Gastroesophageal sphincter (tissue), 4 donors: ENCODE measurements at regions not wholly inside any gene's neighbourhood (a gene's known extent, or its start where the extent isn't known, plus 50 kb on each side); places are given as distances from the start of the nearest gene placed in this dataset.

ENCODE experiments used
- ATAC-seq: fragments of 150-250 bp; one replicate; pipeline ENCODE4 v1.9.1; 2016; ENCODE audit warnings: mild to moderate bottlenecking, moderate library complexity
- H3K27ac ChIP-seq, 4 donors: fragments of 200-600 bp; sonication (generic) in 3 of 4; 1 replicate in 3 of 4; 2 replicates in 1 of 4; pipeline ENCODE4 v1.5.1; 2016 to 2019
- H3K27me3 ChIP-seq: fragments of 200-600 bp; sonication (generic); one replicate; pipeline ENCODE4 v1.5.1; 2019
- H3K36me3 ChIP-seq, 2 donors: fragments of 200-600 bp; sonication (generic); one replicate each; pipeline ENCODE4 v1.5.1; 2019; ENCODE audit warnings: control low read depth in 1 of 2
- H3K4me1 ChIP-seq, 3 donors: fragments of 200-600 bp; sonication (generic); 1 replicate in 2 of 3; 2 replicates in 1 of 3; pipeline ENCODE4 v1.5.1; 2016 to 2019; ENCODE audit warnings: control low read depth in 2 of 3
- H3K4me3 ChIP-seq, 2 donors: fragments of 200-600 bp; sonication (generic); one replicate each; pipeline ENCODE4 v1.5.1; 2019; ENCODE audit warnings: mild to moderate bottlenecking in 1 of 2, moderate library complexity in 1 of 2
- H3K9me3 ChIP-seq, 3 donors: fragments of 200-600 bp; sonication (generic); one replicate each; pipeline ENCODE4 v1.5.1; 2017 to 2019; ENCODE audit warnings: control low read depth in 2 of 3
- EP300 ChIP-seq: sonication (generic); formaldehyde crosslinking; IDR thresholded peaks from one replicate; pipeline ENCODE4 v1.6.1; 2017; ENCODE audit warnings: antibody characterized with exemption, mild to moderate bottlenecking
- POLR2A ChIP-seq, 2 donors: fragments of 450-650 bp; IDR thresholded peaks; one replicate each; pipeline ENCODE4 v1.6.1; 2017; ENCODE audit warnings: antibody characterized with exemption in 2 of 2, mild to moderate bottlenecking in 2 of 2, moderate library complexity in 1 of 2
- POLR2AphosphoS5 ChIP-seq: sonication (generic); formaldehyde crosslinking; IDR thresholded peaks from one replicate; pipeline ENCODE4 v1.6.1; 2017; ENCODE audit warnings: antibody characterized with exemption
- WGBS, 2 donors: methylation state at CpG; one replicate each; pipeline ENCODE4 v1.1.5; 2018; ENCODE audit warnings: low coverage in 1 of 2; 5-methylcytosine and 5-hydroxymethylcytosine counted together
- TF ChIP-seq, protein P1 (sequence below), 4 experiments: fragments of 200-600 bp in 2 of 4; fragments of 450-650 bp in 2 of 4; sonication (generic) in 1 of 4; IDR thresholded peaks; one replicate each; pipeline ENCODE4 v1.5.1; 2017 to 2019; ENCODE audit warnings: antibody characterized with exemption in 4 of 4, mild to moderate bottlenecking in 2 of 4, moderate library complexity in 2 of 4

DNA sequence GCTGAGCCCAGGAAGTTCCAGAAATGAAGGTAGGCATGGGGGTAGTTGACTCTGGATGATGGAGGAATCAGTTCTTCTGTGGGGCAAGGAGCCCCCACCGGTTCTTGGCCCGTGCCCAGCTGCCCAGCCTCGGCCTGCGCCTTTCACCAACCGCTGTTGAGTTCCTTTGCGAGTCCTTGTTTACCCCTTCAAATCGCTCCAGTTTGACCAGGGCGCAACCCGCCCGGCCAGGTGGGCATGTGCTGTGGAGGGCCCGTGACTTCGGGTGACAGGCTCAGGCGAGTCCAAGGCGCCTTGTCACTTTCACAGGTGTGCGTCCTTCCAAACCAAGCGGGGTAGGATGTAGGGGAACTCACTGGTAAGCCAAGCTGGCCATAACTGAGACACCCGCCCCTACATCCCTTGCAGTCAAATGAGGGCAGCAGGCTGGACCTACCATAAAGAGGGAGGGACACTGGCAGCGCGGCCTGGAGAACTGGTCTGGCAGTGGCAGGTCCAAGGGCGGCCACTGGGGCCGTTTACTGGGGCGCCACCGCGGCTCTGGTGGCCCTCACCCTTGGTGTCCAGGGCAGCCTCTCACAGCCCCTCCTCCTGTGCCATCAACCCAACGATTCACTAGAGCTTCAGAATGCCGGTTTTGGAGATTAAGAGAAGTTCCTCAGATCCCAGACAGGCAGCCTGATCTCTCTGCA lies 160.3 kb upstream of the ZIC3 start:
- no peak for ATAC-seq
- WGBS, 2 donors, result 74% methylated on average over 6 of the region's 26 CpGs; no CpG with 5 or more reads in 1 of the 2 donors
- Histone ChIP-seq H3K36me3 (no peaks in the 10 kb centered on the region), H3K27ac (no peak overlapping the region), H3K4me3 (no peak overlapping the region), H3K27me3 (no peaks in the 10 kb centered on the region), H3K4me1 (no peaks in the 10 kb centered on the region), H3K9me3 (no peaks in the 10 kb centered on the region)
- no peak for TF ChIP-seq EP300
- no peak for TF ChIP-seq POLR2AphosphoS5
- TF ChIP-seq POLR2A (IDR thresholded peaks at IDR 0.05), result no peak
- TF ChIP-seq, protein P1, sequence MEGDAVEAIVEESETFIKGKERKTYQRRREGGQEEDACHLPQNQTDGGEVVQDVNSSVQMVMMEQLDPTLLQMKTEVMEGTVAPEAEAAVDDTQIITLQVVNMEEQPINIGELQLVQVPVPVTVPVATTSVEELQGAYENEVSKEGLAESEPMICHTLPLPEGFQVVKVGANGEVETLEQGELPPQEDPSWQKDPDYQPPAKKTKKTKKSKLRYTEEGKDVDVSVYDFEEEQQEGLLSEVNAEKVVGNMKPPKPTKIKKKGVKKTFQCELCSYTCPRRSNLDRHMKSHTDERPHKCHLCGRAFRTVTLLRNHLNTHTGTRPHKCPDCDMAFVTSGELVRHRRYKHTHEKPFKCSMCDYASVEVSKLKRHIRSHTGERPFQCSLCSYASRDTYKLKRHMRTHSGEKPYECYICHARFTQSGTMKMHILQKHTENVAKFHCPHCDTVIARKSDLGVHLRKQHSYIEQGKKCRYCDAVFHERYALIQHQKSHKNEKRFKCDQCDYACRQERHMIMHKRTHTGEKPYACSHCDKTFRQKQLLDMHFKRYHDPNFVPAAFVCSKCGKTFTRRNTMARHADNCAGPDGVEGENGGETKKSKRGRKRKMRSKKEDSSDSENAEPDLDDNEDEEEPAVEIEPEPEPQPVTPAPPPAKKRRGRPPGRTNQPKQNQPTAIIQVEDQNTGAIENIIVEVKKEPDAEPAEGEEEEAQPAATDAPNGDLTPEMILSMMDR (IDR thresholded peaks at IDR 0.05), result no peak

DNA sequence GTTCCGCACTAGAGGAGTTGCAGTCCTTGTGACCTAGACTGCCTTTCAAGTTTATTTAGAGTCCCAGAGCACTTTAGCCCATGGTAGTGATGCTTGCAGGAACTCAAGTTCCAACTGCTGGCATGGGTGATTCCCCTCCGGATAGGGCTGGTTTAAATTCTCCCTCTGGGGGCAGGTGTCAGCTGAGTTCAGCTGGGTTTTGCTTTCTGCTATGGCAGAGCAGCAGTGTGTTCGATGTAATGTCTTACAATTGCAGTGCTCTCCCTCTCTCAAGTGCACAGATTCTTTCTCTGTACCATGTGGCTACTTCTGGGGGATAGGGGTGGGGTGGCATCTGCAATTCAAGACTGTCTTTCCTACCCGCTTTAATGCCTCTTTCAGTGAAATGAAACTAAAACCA lies 164.8 kb upstream of the ZIC3 start:
- no peaks in the 10 kb centered on the region for H3K36me3 ChIP-seq
- WGBS, 2 donors, result 83% methylated on average over 2 of the region's 4 CpGs; no CpG with 5 or more reads in 1 of the 2 donors
- no peaks in the 10 kb centered on the region for H3K9me3 ChIP-seq
- TF ChIP-seq EP300, result no peak
- TF ChIP-seq, protein P1 (IDR thresholded peaks at IDR 0.05), result no peak
- TF ChIP-seq POLR2A (IDR thresholded peaks at IDR 0.05), result no peak
- no peak for TF ChIP-seq POLR2AphosphoS5
- no peak overlapping the region for H3K4me3 ChIP-seq
- no peak overlapping the region for H3K27ac ChIP-seq
- ATAC-seq, result no peak
- H3K27me3 ChIP-seq, result no peaks in the 10 kb centered on the region
- H3K4me1 ChIP-seq, result no peaks in the 10 kb centered on the region

DNA sequence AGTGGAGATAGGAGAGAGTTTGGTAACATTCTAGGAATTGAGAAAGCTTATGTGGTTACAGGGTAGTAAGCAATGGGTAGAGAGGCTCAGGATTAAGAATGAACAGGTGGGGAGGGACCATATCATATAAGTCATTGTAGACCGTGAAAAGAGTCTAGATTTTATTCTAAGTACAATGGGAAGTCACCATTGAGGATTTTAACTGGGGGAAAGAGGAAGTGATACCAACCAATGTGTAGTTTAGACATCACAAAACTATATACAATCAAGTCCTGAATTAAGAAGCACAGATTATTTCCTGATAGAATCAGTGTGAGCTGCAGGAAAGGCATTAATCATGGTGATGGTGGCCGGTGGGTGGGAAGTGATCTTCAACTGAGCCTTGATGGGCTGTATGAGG lies 178.3 kb upstream of the ZIC3 start:
- no peak overlapping the region for H3K4me3 ChIP-seq
- no peaks in the 10 kb centered on the region for H3K27me3 ChIP-seq
- 89 to 92% methylated on average over 2 of the region's 2 CpGs for WGBS, 2 donors
- no peak overlapping the region for H3K27ac ChIP-seq
- no peaks in the 10 kb centered on the region for H3K9me3 ChIP-seq
- no peak for TF ChIP-seq POLR2AphosphoS5
- TF ChIP-seq POLR2A (IDR thresholded peaks at IDR 0.05), result no peak
- TF ChIP-seq, protein P1 (IDR thresholded peaks at IDR 0.05), result no peak
- TF ChIP-seq EP300, result no peak
- ATAC-seq, result no peak
- no peaks in the 10 kb centered on the region for H3K36me3 ChIP-seq
- no peaks in the 10 kb centered on the region for H3K4me1 ChIP-seq

DNA sequence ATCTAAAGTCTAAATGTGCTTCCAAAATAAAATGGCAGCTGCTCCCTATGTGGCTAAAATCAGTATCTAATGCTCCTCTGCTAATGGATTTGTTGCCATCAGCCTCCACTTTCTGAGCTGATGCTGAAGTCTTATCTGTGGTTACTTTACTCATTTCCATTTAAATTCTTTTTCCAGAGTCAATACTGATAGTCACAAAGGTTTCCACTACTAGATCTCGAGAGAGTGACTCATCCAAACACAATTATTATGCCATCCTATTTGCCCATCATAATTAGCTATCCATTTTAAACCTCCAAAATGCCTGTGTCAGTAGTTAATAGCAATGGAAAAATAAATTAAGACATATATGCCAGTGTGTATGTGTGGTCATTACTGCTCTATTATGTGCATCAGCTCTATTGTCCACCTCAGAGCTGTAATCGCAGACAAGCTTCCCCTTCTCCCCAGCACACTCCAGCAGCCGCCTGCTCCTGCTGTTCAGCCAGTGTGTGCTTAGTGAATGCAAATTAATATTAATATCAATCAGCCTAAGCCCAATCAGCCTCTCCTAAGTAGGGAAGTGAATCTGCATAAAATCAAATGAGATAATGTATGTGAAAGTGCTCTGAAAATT lies 199.8 kb upstream of the ZIC3 start:
- Histone ChIP-seq H3K27ac (no peak overlapping the region), H3K9me3 (no peaks in the 10 kb centered on the region), H3K4me1 (no peaks in the 10 kb centered on the region), H3K36me3 (no peaks in the 10 kb centered on the region), H3K4me3 (no peak overlapping the region), H3K27me3 (no peaks in the 10 kb centered on the region)
- TF ChIP-seq EP300, result no peak
- TF ChIP-seq POLR2AphosphoS5, result no peak
- TF ChIP-seq, protein P1 (IDR thresholded peaks at IDR 0.05), result no peak
- TF ChIP-seq POLR2A (IDR thresholded peaks at IDR 0.05), result no peak
- WGBS, 2 donors, result 0 to 49% methylated on average over 1 to 3 of the region's 3 CpGs
- no peak for ATAC-seq

- TF ChIP-seq POLR2A (IDR thresholded peaks at IDR 0.05), result no peak
- TF ChIP-seq, protein P1 (IDR thresholded peaks at IDR 0.05), result no peak
- TF ChIP-seq EP300, result no peak
- TF ChIP-seq POLR2AphosphoS5, result no peak
- H3K4me3 ChIP-seq, result no peak overlapping the region
- 67 to 80% methylated on average over 1 of the region's 1 CpG for WGBS, 2 donors
- no peak overlapping the region for H3K27ac ChIP-seq
- no peaks in the 10 kb centered on the region for H3K4me1 ChIP-seq
- no peaks in the 10 kb centered on the region for H3K36me3 ChIP-seq
- no peaks in the 10 kb centered on the region for H3K27me3 ChIP-seq
- H3K9me3 ChIP-seq, result no peaks in the 10 kb centered on the region
- ATAC-seq, result no peak
Observed at GRCh38 chrX:137363559-137363958, 202.4 kb upstream of the ZIC3 start.
